ENCODE measurements at regions not wholly inside any gene's neighbourhood (a gene's known extent, or its start where the extent isn't known, plus 50 kb on each side); places are given as distances from the start of the nearest gene placed in this dataset.

DNA sequence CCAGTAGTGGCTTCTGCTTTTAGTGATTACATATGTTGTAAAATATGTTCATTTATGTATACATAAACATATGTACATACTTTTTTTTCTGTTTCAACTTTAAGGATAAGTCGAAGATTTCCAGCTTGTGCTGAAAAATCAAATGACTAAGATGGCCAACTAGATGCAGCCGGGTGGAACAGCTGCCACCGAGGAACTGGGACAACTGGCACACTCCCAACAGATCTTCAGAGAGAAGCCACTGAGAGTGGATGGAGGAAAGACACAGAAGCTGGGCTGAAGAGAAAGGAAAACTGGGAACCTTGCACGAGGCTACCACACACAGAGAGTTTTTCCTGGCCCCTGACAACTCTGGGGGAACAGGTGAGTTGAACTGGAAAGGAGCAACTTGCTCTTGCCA, 207.5 kb downstream of the FAM47B start:
- DNase-seq, result no peak
- Mint-ChIP-seq H3K27ac (no peak overlapping the region), H3K27me3 (no peaks in the 10 kb centered on the region), H3K4me3 (no peak overlapping the region), H3K9me3 (no peaks in the 10 kb centered on the region), H3K4me1 (no peaks in the 10 kb centered on the region)
- ATAC-seq, result no peak

DNA sequence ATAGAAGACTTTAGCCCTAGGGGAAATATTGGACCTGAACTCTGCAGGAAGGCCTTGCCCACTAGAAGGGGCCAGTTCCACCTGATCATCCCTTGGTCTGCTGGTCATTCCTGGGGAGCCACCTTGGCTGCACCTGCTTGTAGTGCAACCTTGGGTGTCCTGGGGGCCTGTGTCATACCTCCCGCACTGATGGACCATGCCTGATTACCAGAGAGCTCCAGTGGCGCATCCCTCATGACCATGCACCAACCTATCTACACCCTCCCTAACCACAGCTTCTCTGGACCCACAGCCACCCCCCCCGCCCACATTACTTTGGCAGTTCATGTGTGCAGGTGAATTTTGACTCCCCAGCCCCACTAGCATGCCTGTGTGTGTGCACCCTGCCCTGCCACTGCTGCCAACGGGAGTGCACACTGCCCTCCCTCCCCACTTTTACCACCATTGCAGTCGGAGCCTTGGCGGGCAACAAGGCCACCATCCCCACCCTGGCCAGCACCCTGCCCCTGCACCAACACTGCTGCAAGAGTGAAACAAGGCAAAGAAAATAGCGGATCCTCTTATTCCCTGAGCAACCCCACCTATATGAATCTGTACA, 208.1 kb downstream of the FAM47B start:
- DNase-seq, result no peak

DNA sequence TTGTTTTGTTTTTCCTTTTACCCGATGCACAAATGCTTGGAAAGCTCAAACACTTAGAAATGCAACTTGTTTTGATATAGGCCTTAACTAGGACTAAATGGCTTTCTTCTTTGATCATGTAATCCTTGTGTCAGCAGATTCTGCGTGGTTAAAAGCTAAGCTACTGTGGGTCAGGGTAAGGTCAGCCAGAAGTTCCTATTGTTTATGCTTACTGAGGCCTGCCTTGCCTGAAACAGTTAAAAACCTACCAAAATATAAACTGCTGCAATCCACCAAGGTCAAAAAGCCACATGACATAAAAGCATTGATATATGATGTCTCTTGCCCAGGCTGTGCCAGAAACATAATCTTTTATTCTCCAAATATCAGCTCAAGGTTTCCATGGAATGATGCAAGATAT, 223.4 kb downstream of the FAM47B start:
- no peak for ATAC-seq
- H3K9me3 Mint-ChIP-seq, result no peaks in the 10 kb centered on the region
- no peak overlapping the region for H3K4me3 Mint-ChIP-seq
- H3K27me3 Mint-ChIP-seq, result no peaks in the 10 kb centered on the region
- H3K27ac Mint-ChIP-seq, result no peak overlapping the region
- H3K4me1 Mint-ChIP-seq, result no peaks in the 10 kb centered on the region
- no peak for DNase-seq

More for the DNA sequence above, 208.1 kb downstream of the FAM47B start:
- no peak for ATAC-seq
- H3K9me3 Mint-ChIP-seq, result no peaks in the 10 kb centered on the region
- no peaks in the 10 kb centered on the region for H3K4me1 Mint-ChIP-seq
- no peak overlapping the region for H3K27ac Mint-ChIP-seq
- no peak overlapping the region for H3K4me3 Mint-ChIP-seq
- no peaks in the 10 kb centered on the region for H3K27me3 Mint-ChIP-seq
